ENCODE measurements at regions not wholly inside any gene's neighbourhood (a gene's known extent, or its start where the extent isn't known, plus 50 kb on each side); places are given as distances from the start of the nearest gene placed in this dataset.

DNA sequence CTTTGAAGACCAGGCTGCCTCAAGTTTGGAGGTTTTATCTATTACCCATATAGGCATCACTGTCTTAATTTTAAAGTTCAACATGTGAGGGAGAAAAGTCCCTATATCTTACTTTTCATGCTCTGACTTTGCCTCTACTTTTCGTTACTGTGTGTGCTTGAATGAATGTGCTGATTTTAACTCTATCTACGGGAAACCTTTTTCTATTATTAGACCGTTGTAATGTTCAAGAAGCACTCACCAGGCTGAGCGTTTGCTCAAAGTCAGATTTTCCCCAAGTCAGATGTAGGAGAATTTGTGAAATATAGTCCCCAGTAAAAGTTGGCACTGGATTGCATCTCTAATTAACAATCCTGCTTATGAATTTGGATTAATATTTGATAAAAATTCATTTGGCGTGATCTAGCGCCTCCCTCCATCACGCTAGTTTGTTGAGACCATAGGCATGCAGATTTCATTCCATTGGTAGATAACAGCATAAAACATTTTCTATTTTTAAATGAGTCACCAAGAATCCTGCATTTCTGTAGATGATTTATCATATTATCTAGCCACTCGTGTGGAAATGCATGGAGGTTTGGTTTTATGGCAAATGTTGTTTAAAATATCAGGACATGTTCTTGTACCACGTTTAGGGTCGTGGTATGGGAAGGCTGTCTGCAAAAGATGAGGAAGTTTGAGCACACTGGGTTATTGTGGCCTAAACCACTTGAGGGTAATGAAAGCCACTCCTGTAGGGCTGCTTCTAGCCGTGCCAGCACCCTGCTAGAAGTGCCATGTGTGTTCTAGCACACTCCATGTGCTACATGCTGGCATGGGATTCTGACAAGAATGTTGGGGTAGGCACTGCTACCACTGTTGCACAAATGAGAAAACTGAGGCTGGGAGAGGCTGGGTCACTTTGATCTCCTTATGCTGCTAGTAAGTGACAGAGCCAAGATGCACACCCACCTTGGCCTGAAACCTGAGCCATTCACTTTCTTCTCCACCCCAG is 179.4 kb downstream of the FGF9 start:
- no peaks in the 10 kb centered on the region for H3K27me3 ChIP-seq (ENCODE audit: insufficient read depth)
- no peaks in the 10 kb centered on the region for H3K27me3 Mint-ChIP-seq (ENCODE audit: insufficient read depth, low read depth, poor library complexity)
- no peak overlapping the region for H3K4me3 ChIP-seq
- ATAC-seq (no peak), DNase-seq (ENCODE audit: low spot score) (no peak)
- peaks cover 5% of the 10 kb centered on the region; the same call in 2 of the 3 replicates for H3K36me3 Mint-ChIP-seq (ENCODE audit: low read depth)
- TF ChIP-seq, protein P1, sequence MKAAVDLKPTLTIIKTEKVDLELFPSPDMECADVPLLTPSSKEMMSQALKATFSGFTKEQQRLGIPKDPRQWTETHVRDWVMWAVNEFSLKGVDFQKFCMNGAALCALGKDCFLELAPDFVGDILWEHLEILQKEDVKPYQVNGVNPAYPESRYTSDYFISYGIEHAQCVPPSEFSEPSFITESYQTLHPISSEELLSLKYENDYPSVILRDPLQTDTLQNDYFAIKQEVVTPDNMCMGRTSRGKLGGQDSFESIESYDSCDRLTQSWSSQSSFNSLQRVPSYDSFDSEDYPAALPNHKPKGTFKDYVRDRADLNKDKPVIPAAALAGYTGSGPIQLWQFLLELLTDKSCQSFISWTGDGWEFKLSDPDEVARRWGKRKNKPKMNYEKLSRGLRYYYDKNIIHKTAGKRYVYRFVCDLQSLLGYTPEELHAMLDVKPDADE (IDR thresholded peaks at IDR 0.05) = no peak
- TF ChIP-seq EZH2phosphoT487 (IDR thresholded peaks at IDR 0.05; ENCODE audit: unreplicated experiment) = no peak
- TF ChIP-seq NANOG (IDR thresholded peaks at IDR 0.05; ENCODE audit: borderline replicate concordance) = no peak
- TF ChIP-seq, protein P2, sequence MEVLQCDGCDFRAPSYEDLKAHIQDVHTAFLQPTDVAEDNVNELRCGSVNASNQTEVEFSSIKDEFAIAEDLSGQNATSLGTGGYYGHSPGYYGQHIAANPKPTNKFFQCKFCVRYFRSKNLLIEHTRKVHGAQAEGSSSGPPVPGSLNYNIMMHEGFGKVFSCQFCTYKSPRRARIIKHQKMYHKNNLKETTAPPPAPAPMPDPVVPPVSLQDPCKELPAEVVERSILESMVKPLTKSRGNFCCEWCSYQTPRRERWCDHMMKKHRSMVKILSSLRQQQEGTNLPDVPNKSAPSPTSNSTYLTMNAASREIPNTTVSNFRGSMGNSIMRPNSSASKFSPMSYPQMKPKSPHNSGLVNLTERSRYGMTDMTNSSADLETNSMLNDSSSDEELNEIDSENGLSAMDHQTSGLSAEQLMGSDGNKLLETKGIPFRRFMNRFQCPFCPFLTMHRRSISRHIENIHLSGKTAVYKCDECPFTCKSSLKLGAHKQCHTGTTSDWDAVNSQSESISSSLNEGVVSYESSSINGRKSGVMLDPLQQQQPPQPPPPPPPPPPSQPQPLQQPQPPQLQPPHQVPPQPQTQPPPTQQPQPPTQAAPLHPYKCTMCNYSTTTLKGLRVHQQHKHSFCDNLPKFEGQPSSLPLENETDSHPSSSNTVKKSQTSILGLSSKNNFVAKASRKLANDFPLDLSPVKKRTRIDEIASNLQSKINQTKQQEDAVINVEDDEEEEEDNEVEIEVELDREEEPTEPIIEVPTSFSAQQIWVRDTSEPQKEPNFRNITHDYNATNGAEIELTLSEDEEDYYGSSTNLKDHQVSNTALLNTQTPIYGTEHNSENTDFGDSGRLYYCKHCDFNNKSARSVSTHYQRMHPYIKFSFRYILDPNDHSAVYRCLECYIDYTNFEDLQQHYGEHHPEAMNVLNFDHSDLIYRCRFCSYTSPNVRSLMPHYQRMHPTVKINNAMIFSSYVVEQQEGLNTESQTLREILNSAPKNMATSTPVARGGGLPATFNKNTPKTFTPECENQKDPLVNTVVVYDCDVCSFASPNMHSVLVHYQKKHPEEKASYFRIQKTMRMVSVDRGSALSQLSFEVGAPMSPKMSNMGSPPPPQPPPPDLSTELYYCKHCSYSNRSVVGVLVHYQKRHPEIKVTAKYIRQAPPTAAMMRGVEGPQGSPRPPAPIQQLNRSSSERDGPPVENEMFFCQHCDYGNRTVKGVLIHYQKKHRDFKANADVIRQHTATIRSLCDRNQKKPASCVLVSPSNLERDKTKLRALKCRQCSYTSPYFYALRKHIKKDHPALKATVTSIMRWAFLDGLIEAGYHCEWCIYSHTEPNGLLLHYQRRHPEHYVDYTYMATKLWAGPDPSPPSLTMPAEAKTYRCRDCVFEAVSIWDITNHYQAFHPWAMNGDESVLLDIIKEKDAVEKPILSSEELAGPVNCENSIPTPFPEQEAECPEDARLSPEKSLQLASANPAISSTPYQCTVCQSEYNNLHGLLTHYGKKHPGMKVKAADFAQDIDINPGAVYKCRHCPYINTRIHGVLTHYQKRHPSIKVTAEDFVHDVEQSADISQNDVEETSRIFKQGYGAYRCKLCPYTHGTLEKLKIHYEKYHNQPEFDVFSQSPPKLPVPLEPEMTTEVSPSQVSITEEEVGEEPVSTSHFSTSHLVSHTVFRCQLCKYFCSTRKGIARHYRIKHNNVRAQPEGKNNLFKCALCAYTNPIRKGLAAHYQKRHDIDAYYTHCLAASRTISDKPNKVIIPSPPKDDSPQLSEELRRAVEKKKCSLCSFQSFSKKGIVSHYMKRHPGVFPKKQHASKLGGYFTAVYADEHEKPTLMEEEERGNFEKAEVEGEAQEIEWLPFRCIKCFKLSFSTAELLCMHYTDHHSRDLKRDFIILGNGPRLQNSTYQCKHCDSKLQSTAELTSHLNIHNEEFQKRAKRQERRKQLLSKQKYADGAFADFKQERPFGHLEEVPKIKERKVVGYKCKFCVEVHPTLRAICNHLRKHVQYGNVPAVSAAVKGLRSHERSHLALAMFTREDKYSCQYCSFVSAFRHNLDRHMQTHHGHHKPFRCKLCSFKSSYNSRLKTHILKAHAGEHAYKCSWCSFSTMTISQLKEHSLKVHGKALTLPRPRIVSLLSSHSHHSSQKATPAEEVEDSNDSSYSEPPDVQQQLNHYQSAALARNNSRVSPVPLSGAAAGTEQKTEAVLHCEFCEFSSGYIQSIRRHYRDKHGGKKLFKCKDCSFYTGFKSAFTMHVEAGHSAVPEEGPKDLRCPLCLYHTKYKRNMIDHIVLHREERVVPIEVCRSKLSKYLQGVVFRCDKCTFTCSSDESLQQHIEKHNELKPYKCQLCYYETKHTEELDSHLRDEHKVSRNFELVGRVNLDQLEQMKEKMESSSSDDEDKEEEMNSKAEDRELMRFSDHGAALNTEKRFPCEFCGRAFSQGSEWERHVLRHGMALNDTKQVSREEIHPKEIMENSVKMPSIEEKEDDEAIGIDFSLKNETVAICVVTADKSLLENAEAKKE (CRISPR knock-in tag; IDR thresholded peaks at IDR 0.05) = no peak
- TF ChIP-seq CREB1 (CRISPR knock-in tag; IDR thresholded peaks at IDR 0.05; ENCODE audit: low read depth) = no peak
- no peak for TF ChIP-seq EZH2 (IDR thresholded peaks at IDR 0.05; ENCODE audit: low read depth, unreplicated experiment)
- no peak for TF ChIP-seq JUNB (IDR thresholded peaks at IDR 0.05; ENCODE audit: unreplicated experiment)
- TF ChIP-seq STAT1 (IDR thresholded peaks at IDR 0.05; ENCODE audit: unreplicated experiment) = no peak
- no peak for TF ChIP-seq ZNF331 (CRISPR knock-in tag; IDR thresholded peaks at IDR 0.05; ENCODE audit: low read depth)
- no peak for TF ChIP-seq ZNF114 (CRISPR knock-in tag; IDR thresholded peaks at IDR 0.05)
- TF ChIP-seq, protein P3, sequence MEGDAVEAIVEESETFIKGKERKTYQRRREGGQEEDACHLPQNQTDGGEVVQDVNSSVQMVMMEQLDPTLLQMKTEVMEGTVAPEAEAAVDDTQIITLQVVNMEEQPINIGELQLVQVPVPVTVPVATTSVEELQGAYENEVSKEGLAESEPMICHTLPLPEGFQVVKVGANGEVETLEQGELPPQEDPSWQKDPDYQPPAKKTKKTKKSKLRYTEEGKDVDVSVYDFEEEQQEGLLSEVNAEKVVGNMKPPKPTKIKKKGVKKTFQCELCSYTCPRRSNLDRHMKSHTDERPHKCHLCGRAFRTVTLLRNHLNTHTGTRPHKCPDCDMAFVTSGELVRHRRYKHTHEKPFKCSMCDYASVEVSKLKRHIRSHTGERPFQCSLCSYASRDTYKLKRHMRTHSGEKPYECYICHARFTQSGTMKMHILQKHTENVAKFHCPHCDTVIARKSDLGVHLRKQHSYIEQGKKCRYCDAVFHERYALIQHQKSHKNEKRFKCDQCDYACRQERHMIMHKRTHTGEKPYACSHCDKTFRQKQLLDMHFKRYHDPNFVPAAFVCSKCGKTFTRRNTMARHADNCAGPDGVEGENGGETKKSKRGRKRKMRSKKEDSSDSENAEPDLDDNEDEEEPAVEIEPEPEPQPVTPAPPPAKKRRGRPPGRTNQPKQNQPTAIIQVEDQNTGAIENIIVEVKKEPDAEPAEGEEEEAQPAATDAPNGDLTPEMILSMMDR (conservative IDR thresholded peaks at IDR 0.05; ENCODE audit: low read depth in 2 of 2) = no peak
- TF ChIP-seq, protein P4, sequence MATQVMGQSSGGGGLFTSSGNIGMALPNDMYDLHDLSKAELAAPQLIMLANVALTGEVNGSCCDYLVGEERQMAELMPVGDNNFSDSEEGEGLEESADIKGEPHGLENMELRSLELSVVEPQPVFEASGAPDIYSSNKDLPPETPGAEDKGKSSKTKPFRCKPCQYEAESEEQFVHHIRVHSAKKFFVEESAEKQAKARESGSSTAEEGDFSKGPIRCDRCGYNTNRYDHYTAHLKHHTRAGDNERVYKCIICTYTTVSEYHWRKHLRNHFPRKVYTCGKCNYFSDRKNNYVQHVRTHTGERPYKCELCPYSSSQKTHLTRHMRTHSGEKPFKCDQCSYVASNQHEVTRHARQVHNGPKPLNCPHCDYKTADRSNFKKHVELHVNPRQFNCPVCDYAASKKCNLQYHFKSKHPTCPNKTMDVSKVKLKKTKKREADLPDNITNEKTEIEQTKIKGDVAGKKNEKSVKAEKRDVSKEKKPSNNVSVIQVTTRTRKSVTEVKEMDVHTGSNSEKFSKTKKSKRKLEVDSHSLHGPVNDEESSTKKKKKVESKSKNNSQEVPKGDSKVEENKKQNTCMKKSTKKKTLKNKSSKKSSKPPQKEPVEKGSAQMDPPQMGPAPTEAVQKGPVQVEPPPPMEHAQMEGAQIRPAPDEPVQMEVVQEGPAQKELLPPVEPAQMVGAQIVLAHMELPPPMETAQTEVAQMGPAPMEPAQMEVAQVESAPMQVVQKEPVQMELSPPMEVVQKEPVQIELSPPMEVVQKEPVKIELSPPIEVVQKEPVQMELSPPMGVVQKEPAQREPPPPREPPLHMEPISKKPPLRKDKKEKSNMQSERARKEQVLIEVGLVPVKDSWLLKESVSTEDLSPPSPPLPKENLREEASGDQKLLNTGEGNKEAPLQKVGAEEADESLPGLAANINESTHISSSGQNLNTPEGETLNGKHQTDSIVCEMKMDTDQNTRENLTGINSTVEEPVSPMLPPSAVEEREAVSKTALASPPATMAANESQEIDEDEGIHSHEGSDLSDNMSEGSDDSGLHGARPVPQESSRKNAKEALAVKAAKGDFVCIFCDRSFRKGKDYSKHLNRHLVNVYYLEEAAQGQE (IDR thresholded peaks at IDR 0.05; ENCODE audit: unreplicated experiment) = no peak
- TF ChIP-seq POLR2AphosphoS5 (IDR thresholded peaks at IDR 0.05; ENCODE audit: low read depth) = no peak
- H3K79me2 ChIP-seq (replicated peaks; ENCODE audit: insufficient read depth) = no peaks in the 10 kb centered on the region
- no peak overlapping the region for H2AFZ ChIP-seq
- H3K27ac ChIP-seq (ENCODE audit: low read depth) = no peak overlapping the region
- H4K20me1 ChIP-seq (replicated peaks; ENCODE audit: insufficient read depth) = no peaks in the 10 kb centered on the region
- peaks cover 4% of the 10 kb centered on the region; the same call in 1 of the 3 replicates for H3K9me3 Mint-ChIP-seq
- H3K27ac Mint-ChIP-seq = no peak overlapping the region
- H3K4me3 Mint-ChIP-seq = no peak overlapping the region
- H3K4me2 ChIP-seq = no peak overlapping the region
- H3K4me1 Mint-ChIP-seq = peaks cover 13% of the 10 kb centered on the region
- no peaks in the 10 kb centered on the region for H3K36me3 ChIP-seq (ENCODE audit: insufficient read depth)
- H3K9me2 ChIP-seq (ENCODE audit: insufficient read depth) = no peaks in the 10 kb centered on the region
- peaks cover 11% of the 10 kb centered on the region; the same call in 1 of the 2 replicates for H3K4me1 ChIP-seq (ENCODE audit: insufficient read depth)
- H3F3A ChIP-seq (replicated peaks; ENCODE audit: low read depth) = no peaks in the 10 kb centered on the region

All from GM23338 (cell line).